Cardiac septum (tissue), 1 donor: ENCODE measurements at regions not wholly inside any gene's neighbourhood (a gene's known extent, or its start where the extent isn't known, plus 50 kb on each side); places are given as distances from the start of the nearest gene placed in this dataset.

Experiments used
- DNase-seq: peaks from one replicate; pipeline ENCODE4 v3.0.0-alpha.2; 2020; ENCODE audit warnings: low spot score
- intact Hi-C: fragments of 100-400 bp; cut with DNase I; formaldehyde crosslinking; loops from one replicate; pipeline ENCODE4 v1.14.0; 2022
- donor health status: DM: no; HTN: no; CAD: no.

DNA sequence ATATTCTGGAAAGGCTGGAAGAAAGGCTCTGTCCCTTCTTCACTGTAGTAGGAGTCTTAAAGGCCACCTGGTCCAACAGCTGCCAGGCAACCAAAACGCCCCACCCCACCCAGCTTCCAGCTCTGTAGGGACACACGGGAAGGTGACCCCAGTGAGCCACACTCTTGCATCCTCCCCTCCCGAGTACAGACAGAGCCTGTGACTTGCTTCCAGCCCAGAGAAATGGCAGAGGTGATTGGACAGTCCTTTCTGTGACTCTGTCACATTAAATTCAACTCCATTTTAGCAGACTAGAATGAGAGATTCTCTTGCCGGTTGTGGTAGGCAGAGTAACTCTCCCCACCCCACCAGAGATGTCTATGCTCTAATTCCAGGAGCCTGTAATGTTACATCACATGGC lies 226.2 kb upstream of the ARID1B start:
- no peak for DNase-seq
- intact Hi-C loops: no loop called here

DNA sequence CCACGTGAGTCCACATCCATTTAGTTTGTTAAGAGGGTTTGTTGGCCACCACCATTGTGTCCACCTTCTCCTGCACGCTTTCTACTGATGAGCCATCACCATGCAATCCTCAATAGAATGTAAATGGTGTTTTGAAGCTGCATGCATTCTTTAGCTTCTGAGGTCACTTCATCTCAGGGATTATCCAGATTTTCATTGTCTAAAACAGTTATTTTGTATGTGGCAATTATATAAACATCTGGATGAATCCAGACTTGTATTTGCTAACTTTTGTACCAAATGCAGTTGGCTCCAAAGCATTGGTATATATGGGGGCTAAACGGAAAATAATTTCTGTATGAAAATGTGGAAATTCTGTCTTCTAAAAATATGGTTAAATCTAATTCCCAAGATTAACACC lies 231.2 kb upstream of the ARID1B start:
- intact Hi-C loops: no loop called here
- no peak for DNase-seq

DNA sequence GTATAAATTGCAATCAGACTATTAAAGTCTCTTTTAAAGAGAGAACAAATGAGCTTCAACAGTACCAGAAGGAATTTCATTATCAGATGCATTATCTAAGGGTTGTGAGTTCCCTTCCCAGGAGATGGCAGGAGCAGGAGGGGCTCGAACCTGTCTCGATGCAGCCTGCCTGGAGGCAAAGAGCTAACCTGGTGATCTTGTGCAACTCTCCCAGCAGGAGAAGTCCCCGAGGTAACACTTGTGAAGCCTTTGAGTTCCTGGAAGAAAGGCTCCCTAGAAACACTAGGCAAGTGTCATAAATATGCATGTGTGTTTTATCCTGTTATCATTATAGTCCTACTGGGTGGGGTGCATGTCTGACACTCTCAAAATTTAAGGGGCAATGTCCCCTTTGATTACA lies 232.2 kb upstream of the ARID1B start:
- DNase-seq: no peak
- intact Hi-C loops: no loop called here

DNA sequence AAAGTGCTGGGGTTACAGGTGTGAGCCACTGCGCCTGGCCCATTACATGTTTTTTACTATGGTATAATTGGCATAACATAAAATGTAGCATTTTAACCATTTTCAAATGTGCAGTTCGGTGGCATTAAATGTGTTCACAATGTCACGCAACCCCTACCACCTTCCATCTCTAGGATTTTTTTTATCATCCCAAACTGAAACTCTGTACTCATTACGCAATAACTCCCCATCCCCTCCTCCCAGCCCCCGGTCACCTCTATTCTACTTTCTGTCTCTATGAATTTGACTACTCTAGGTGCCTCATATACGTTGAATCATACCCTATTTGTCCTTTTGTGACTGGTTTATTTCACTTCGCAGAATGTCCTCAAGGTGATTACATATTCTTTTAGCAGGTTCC lies 233.1 kb upstream of the ARID1B start:
- DNase-seq: no peak
- intact Hi-C loops: no loop called here

DNA sequence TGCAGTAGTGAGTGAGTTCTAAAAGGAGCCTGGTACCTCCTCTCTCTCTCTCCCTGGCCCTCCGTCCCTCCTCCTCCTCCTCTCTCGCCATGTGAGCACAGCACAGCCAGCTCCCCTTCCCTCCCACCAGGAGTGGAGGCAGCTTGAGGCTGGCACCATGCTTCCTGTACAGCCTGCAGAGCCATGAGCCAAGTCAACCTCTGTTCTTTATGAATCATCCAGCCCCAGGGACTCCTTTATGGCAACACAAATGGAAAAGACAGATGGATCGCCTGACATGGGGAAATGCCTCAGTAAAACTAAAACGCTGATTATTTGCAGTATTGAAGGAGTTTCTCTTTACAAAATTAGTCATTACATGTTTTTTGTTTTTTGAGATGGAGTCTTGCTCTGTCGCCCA lies 233.7 kb upstream of the ARID1B start:
- no peak for DNase-seq

DNA sequence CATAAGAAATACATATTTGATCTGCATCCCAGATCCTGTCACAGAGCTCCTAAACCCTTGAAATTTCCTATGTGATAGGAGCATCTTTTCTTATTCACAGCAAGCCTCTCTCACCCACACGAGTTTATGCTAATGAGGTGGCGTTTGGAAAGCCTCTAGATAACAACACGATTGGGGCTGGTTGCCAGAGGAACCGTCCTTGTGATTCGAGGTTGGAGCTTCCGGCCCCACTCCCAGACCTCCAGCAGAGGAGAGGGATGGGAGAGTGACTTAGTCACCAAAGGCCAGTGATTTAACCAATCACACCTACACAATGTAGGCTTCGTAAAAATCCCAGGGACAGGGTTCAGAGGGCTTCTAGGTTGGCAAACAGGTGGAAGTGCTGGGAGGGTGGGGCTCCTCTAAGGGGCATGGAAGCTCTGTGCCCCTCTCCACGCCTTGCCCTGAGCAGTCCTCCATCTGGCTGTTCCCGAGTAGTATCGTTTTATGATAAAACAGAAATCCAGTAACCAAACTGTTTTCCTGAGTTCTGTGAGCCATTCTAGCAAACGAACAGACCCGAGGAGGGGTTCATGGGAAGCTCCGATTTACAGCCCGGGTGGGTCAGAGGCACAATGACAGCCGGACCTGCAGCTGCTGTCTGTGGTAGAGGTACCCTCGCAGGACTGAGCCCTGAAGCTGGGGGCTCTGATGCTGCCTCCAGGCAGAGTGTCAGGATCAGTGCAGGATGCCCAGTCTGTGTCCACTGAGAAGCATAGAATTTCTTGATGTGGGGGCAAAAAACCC lies 238.1 kb upstream of the ARID1B start:
- intact Hi-C loops: no loop called here
- no peak for DNase-seq

More for the DNA sequence above, 233.7 kb upstream of the ARID1B start:
- intact Hi-C loops: no loop called here

DNA sequence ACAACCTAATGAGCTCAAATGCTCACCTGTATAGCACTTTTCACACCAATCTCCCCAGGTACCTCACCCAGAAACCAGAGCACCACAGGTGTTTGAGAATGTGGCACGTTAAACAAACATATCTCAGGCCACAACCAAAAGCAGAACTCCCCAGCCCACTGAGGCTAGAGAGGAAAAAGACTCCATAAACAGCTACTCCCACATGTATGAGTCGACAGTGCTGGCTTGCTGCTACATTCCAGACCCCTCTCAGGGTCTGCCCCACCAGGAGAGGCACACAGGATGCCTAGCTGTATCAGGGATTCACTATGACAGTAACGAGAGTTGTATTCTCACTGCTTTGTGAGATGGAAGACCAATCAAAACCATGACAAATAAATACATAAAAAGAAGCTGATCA lies 242.6 kb upstream of the ARID1B start:
- DNase-seq: no peak
- intact Hi-C loops: no loop called here

DNA sequence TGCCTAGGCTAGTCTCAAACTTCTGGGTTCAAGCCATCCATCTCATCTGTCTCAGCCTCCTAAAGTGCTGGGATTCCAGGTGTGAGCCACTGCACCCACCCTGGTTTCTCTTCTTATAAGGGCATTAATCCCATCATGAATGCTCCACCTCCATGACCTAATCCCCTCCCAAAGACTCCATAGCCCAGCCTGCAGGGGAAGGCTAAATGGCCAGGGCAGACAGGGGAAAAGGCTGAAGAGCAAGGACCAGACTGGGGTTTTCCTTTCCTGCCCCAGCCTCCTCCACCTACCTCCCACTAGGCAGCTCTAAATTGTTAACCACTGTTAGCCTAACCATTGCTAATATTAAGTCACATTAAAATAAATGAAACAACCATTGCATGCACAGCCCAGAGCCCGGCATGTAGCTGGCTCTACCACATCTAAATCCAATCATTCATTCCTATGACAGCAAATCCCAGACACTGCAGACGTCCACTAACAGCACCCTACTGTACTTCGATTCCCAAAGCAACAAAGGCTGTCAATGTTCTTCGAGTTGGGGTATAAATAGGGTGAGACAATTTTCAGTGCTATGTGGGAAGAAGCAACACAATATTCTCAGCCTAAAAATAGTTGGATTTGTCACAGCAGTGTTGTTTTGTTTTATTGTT lies 243.2 kb upstream of the ARID1B start:
- intact Hi-C loops: no loop called here
- no peak for DNase-seq

DNA sequence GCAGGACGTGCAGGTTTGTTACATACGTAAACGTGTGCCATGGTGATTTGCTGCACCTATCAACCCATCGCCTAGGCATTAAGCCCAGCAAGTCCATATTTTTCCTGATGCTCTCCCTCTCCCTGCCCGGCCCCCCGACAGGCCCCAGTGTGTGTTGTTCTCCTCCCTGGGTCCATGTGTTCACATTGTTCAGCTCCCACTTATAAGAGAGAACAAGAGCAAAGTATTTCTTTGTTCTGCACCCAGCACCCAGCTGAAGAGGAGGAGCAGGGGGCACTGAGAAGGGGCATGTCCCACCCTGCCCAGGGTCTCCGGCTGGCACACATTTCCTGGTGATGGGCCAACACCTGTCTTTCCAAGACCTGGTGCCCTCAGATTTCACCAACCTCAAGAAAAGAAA lies 251.1 kb upstream of the ARID1B start:
- DNase-seq: no peak
- intact Hi-C loops: no loop called here

DNA sequence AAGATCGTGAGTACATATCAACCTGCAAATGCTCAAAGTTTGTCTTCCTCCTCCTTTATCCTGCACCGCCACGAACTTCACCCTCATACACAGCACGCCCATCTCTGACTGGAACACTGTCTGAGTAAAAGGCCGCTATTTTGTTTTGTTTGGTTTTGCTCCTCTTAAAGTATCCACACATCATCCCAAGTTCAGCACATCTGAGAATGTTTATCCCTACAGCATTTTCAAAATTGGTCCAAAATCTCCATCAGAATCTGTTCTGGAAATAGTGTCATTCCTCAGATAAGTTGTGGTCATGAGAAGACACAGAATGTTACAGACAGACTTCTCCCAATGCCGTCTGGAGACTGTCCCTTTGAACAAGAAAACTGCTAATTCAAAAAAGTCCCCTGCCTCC lies 251.6 kb upstream of the ARID1B start:
- DNase-seq: no peak
- intact Hi-C loops: no loop called here

DNA sequence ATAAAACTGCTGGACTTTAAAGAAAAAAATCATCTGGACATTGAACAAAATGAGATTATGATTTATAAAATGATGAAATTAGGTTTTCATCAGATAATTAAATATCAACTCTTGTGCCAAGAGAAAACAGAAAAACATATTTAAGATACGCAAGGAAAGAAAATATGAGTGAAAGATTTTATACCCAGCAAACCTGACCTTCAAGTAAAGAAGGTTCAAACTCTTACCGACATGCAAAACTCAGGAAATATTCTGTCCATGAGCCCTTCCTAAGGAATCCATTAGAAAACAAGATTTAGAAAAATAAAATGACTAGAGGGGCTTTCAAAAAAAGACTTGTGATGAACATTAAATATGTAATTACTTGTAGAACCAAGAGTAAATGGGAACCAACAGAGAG lies 257.2 kb upstream of the ARID1B start:
- DNase-seq: no peak
- intact Hi-C loops: no loop called here

DNA sequence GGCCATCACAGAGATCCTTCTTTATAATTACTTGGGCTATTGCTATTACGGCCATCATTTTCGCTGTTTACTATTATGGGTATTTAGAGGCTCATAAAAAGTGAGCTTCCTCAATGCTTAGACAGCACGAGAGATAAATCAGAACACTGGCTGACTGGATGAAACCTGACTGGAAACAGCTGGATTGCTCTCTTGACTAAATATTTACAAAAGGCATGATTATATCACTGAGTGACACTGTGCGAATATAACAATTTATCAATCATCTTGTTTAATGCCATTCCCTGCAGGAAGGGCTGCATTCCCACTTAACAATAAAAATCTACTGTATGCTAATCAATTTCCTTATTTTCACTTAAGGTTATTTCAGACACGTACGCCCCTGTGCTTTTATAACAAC lies 260.1 kb upstream of the ARID1B start:
- DNase-seq: no peak
- intact Hi-C loops: no loop called here

DNA sequence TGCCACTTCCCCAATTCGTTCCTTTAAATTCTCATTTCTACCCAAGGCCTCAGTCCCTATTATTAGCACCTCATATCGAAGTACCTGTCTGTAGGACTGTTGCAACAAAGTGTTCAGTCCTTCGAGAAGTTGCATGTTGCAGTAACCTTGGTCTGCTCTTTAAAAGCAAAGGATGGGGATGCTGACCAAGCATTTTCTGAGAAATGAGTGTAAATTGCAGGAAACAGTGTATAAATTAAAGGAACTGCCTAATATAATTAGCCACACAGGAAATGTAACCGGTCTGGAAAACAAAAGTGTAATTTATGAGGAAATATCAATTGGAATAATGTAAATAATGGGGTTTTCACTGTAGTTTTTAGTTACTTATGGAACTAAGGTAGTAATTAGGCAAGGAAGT lies 261.9 kb upstream of the ARID1B start:
- no peak for DNase-seq
- intact Hi-C loops: no loop called here

DNA sequence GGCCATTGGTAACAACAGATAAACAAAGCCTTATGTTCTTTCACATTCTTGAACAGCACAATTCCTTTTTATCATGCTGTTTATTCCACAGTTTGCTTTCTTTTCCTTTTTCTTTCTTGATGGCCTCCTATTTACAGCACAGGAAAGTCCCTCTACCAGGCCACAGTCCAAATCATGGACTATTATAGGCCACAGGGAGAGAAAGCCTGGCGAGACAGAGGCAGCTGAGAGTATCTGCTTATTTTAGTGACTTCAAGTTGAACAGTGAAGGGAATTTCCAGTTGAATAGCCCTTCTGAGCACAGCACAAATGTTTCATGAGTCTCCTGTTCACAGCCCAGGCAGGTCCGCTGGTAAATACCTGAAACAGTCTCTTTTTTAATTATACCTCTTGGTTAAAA lies 263.7 kb upstream of the ARID1B start:
- intact Hi-C loops: no loop called here
- no peak for DNase-seq

DNA sequence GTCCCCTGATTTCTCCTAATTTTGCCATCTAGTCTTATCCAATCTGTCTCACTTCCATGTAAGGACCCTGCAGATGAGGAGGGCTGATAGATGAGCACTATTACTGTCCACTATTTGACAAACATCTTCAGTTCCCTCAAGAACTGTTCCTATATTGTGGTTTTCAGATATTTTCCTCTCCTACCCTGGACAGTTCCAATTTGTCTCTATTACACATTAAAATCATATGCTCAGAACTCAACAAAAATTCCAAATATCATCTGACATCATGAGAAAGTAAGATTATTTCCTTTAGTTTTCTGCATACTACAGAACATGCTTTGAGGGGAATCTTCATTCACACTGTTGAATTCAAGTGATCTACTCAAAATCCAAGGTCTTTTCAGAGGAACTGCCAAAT lies 265.6 kb upstream of the ARID1B start:
- intact Hi-C loops: no loop called here

DNA sequence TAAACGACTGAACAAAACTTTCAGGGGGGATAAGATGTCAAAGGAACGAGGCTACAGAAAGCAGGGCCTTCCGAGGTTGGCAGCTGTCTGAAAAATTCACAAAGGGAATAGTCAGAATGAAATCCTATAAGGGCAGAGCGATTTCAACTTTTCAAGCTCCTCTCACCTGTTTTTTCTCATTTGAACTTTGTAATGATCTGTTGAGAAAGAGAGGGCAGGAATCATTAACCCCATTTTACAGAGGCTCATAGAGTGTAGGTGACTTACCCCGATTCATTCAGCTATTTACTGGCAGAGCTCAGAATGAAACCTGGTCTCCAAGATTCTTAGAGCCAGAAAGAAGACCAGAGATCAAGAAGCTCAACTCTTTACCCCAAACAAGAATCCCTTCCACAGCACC lies 266.1 kb upstream of the ARID1B start:
- intact Hi-C loops: no loop called here
- DNase-seq: no peak

More for the DNA sequence above, 265.6 kb upstream of the ARID1B start:
- DNase-seq: no peak

DNA sequence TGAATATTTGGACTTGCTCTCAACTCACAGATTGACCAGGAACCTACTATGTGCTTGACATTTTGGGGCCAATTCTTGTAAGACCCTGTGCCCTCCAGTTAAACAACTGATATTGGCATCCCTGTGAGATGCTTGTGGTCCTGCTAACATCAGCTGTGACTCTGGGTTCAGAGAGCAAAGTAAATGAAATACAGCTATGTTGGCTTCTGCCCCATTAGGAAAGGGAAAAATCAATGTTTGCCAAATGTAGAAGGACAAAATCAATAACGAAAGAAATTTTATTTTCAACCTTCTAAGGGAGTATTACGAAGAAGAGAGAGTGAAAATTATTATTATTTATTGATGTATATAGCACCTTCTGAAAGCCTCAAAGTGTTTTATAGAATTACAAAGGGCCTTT lies 266.9 kb upstream of the ARID1B start:
- intact Hi-C loops: no loop called here
- no peak for DNase-seq

DNA sequence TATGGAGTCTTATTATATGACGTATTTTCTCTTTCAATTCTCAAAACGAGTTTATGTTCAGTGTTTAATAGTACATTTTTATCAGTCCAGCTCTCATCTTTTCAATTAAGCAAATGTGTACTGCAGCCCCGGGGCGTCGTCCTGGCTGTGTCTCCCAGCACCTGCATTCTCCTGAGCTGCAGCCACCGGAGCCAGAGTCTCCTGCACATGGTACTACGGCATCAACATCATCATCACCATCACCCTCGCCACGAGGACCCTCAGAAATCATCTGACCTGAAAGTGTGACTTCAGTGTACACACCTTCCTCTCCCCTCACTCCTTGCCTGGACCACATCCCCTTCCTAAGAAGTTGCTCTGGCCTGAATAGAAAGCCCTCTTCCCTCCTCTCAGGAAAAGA lies 267.7 kb upstream of the ARID1B start:
- no peak for DNase-seq
- intact Hi-C loops: no loop called here

DNA sequence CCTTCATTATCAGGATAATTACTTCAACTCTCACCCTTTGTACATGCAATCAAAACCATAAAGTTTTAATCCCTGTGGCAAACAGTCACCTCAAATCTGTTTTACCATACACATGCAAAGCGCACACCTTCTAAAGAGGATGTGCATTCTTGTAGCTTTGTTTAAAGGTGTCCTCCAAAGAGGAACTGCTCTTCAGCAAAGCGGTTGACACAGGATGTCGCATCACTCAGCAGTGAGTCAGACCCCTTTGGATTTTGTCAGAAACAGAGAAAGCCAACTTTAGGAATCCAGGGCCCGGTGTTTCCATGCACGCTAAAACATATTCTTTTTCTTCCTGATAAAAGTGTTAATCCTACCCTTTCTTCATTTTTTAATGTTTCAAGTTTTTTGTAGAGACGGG lies 268.3 kb upstream of the ARID1B start:
- no peak for DNase-seq
- intact Hi-C loops: no loop called here

DNA sequence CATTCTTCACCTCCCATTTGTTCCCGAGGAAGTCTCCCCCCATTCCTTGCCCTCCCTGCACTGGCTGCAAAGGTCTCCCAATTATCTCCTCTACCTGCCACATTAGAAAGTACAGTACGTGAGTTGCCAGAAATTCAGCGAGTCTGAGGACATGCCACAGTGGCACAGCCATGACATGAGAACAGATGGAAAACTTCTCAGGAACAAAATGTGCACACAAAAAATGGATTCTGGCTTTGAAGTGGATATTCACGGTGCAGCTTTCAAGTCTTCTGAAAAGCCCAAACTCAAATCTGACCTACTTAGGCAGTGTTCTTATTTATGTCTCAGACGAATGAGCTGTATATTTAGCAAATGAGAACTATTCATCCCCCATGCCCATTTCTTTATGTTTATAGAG lies 269.1 kb upstream of the ARID1B start:
- no peak for DNase-seq
- intact Hi-C loops: no loop called here

DNA sequence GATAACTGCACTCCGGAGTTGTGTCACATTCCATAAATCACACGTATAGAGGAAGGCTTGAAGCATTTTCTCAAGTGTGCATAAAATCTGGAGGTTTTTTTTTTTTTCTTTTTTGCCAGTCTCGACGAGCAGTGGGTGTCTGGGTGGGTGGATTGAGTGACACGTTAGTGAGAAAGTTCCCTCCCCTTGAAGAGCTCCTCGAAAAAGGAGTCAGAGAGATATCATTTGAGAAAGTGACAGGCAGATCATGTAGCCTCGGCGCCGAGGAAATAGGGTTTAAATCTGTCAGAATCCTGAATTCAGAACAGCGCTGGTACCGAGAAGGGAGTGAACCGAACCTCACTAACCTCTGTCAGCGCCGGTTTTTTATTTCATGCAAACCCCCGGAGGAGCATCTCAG lies 269.5 kb upstream of the ARID1B start:
- DNase-seq: no peak
- intact Hi-C loops: no loop called here

DNA sequence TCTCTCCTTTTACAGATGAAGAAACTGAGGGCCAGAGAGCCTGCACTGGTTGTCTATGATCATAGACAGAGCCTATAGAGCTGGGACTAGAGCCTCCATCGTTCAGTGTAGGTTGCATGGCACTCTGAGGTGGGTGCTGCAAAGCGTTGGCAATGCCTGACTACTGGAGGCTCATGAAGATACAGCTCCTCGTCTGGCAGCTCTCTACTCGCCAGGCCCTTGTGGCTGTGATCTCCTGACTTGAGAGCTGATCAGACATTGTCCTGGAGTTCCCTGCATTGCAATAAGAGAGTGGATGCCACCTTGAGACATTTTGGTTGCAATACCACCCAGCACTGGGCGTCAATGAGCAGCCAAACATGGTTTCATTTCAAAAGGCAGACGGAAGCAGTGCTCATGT lies 270.1 kb upstream of the ARID1B start:
- no peak for DNase-seq

More for the DNA sequence above, 270.1 kb upstream of the ARID1B start:
- intact Hi-C loops: no loop called here
